Common myeloid progenitor, CD34-positive (primary cell): ENCODE measurements at regions not wholly inside any gene's neighbourhood (a gene's known extent, or its start where the extent isn't known, plus 50 kb on each side); places are given as distances from the start of the nearest gene placed in this dataset.
"Not testable (repeated sequence)": the region's sequence is repeated elsewhere in the genome, so short reads cannot be mapped to it uniquely, and the experiment has no call there.

Experiments
- CTCF ChIA-PET: fragments of 350-600 bp; sonication (Branson Sonifier 250); formaldehyde crosslinking; loops from one replicate; lab custom pipeline; 2021; ENCODE audit warnings: antibody characterized with exemption; lab: Charles Lee
- POLR2A ChIA-PET: fragments of 350-600 bp; sonication (Branson Sonifier 250); formaldehyde crosslinking; loops from one replicate; lab custom pipeline; 2021; ENCODE audit warnings: antibody characterized with exemption; lab: Charles Lee
- DNase-seq, 3 donors: peaks; one replicate each; pipeline versions ENCODE4 v3.0.0 to v3.0.0-alpha.2; 2013
- H3K27ac ChIP-seq, 2 experiments: 1 replicate in 1 of 2; 2 replicates in 1 of 2; pipeline ENCODE4 v1.7.0; 2013; ENCODE audit warnings: inconsistent platforms in 2 of 2, low read length in 2 of 2, mild to moderate bottlenecking in 2 of 2, low read depth in 1 of 2, moderate library complexity in 1 of 2; ENCODE audit not compliant: severe bottlenecking in 2 of 2, insufficient read depth in 1 of 2, poor library complexity in 1 of 2
- H3K27me3 ChIP-seq, 5 experiments: replicated peaks in 2 of 5; 1 replicate in 3 of 5; 2 replicates in 2 of 5; pipeline versions ENCODE4 v1.6.1 to v1.7.0; 2013; ENCODE audit warnings: low read length in 4 of 5, mild to moderate bottlenecking in 2 of 5, moderate library complexity in 2 of 5, inconsistent platforms in 1 of 5; ENCODE audit not compliant: insufficient read depth in 5 of 5, control insufficient read depth in 4 of 5
- H3K36me3 ChIP-seq, 4 experiments: 1 replicate in 2 of 4; 2 replicates in 2 of 4; pipeline versions ENCODE4 v1.6.1 to v1.7.0; 2013; ENCODE audit warnings: low read length in 3 of 4, control low read depth in 1 of 4, mild to moderate bottlenecking in 1 of 4; ENCODE audit not compliant: control insufficient read depth in 4 of 4, insufficient read depth in 4 of 4
- H3K4me1 ChIP-seq, 4 experiments: 1 replicate in 3 of 4; 2 replicates in 1 of 4; pipeline versions ENCODE4 v1.6.1 to v1.7.1; 2013; ENCODE audit warnings: low read length in 3 of 4, mild to moderate bottlenecking in 3 of 4, control low read depth in 1 of 4, inconsistent platforms in 1 of 4, moderate library complexity in 1 of 4; ENCODE audit not compliant: control insufficient read depth in 4 of 4, insufficient read depth in 4 of 4; ENCODE audit errors: control extremely low read depth in 1 of 4
- H3K4me3 ChIP-seq, 7 experiments: 1 replicate in 4 of 7; 2 replicates in 3 of 7; pipeline versions ENCODE4 v1.5.1 to v1.7.0; 2013; ENCODE audit warnings: mild to moderate bottlenecking in 7 of 7, low read length in 6 of 7, moderate library complexity in 6 of 7, inconsistent platforms in 2 of 7, low read depth in 2 of 7, control low read depth in 1 of 7; ENCODE audit not compliant: insufficient read depth in 4 of 7, control insufficient read depth in 1 of 7; ENCODE audit errors: extremely low read depth in 1 of 7
- H3K9me3 ChIP-seq, 5 experiments: 1 replicate in 4 of 5; 2 replicates in 1 of 5; pipeline versions ENCODE4 v1.6.1 to v1.7.1; 2013; ENCODE audit warnings: low read length in 4 of 5, mild to moderate bottlenecking in 2 of 5, inconsistent platforms in 1 of 5, low read depth in 1 of 5, moderate library complexity in 1 of 5; ENCODE audit not compliant: control insufficient read depth in 4 of 5, insufficient read depth in 2 of 5; ENCODE audit errors: control extremely low read depth in 1 of 5
- WGBS: methylation state at CpG from one replicate; pipeline ENCODE4 v1.1.5; 2013; ENCODE audit not compliant: insufficient coverage; 5-methylcytosine and 5-hydroxymethylcytosine counted together

- H3K4me3 ChIP-seq, DNase-seq, CTCF ChIA-PET, H3K9me3 ChIP-seq, H3K27ac ChIP-seq, H3K27me3 ChIP-seq, H3K36me3 ChIP-seq, H3K4me1 ChIP-seq, POLR2A ChIA-PET: not testable (repeated sequence)
- WGBS = 90% methylated on average over 2 of the region's 10 CpGs
These were observed 185.7 kb upstream of the TP53TG3 start for GRCh38 chr16:32861476-32862201.

GRCh38 chr16:32847379-32847778 lies 171.4 kb upstream of the TP53TG3 start:
- POLR2A ChIA-PET, H3K4me1 ChIP-seq, H3K36me3 ChIP-seq, H3K9me3 ChIP-seq, H3K27ac ChIP-seq, H3K27me3 ChIP-seq, CTCF ChIA-PET, DNase-seq, H3K4me3 ChIP-seq: not testable (repeated sequence)
- no CpG with 5 or more reads among the region's 4 CpGs for WGBS

- H3K27me3 ChIP-seq, H3K4me1 ChIP-seq, DNase-seq, POLR2A ChIA-PET, H3K9me3 ChIP-seq, H3K4me3 ChIP-seq, H3K36me3 ChIP-seq, CTCF ChIA-PET, H3K27ac ChIP-seq: not testable (repeated sequence)
- WGBS = 90% methylated on average over 2 of the region's 17 CpGs
These were observed 169.6 kb upstream of the TP53TG3 start for GRCh38 chr16:32845572-32845971.

GRCh38 chr16:32842844-32843243 lies 166.9 kb upstream of the TP53TG3 start:
- 50% methylated on average over 1 of the region's 1 CpG for WGBS
- H3K4me1 ChIP-seq, H3K9me3 ChIP-seq, H3K27ac ChIP-seq, H3K36me3 ChIP-seq, H3K27me3 ChIP-seq, POLR2A ChIA-PET, CTCF ChIA-PET, H3K4me3 ChIP-seq, DNase-seq: not testable (repeated sequence)

- H3K9me3 ChIP-seq, DNase-seq, H3K4me3 ChIP-seq, H3K27me3 ChIP-seq, POLR2A ChIA-PET, H3K27ac ChIP-seq, H3K36me3 ChIP-seq, H3K4me1 ChIP-seq, CTCF ChIA-PET: not testable (repeated sequence)
- 79% methylated on average over 1 of the region's 3 CpGs for WGBS
These were observed 131.3 kb upstream of the TP53TG3 start for GRCh38 chr16:32807280-32807679.

GRCh38 chr16:32805639-32806038 lies 129.7 kb upstream of the TP53TG3 start:
- H3K4me1 ChIP-seq, H3K27ac ChIP-seq, H3K27me3 ChIP-seq, POLR2A ChIA-PET, H3K36me3 ChIP-seq, CTCF ChIA-PET, H3K4me3 ChIP-seq, H3K9me3 ChIP-seq, DNase-seq: not testable (repeated sequence)
- no CpG with 5 or more reads among the region's 2 CpGs for WGBS
